Muscle of back (tissue), 3 donors: ENCODE measurements at regions not wholly inside any gene's neighbourhood (a gene's known extent, or its start where the extent isn't known, plus 50 kb on each side); places are given as distances from the start of the nearest gene placed in this dataset.
"Not testable (repeated sequence)": the region's sequence is repeated elsewhere in the genome, so short reads cannot be mapped to it uniquely, and the experiment has no call there.

Experiments
- DNase-seq, 3 donors: peaks; one replicate each; pipeline versions ENCODE4 v3.0.0 to v3.0.0-alpha.2; 2013

GRCh38 chr5:98546924-98547323 lies 226.5 kb upstream of the RGMB start:
- DNase-seq: not testable (repeated sequence)

DNA sequence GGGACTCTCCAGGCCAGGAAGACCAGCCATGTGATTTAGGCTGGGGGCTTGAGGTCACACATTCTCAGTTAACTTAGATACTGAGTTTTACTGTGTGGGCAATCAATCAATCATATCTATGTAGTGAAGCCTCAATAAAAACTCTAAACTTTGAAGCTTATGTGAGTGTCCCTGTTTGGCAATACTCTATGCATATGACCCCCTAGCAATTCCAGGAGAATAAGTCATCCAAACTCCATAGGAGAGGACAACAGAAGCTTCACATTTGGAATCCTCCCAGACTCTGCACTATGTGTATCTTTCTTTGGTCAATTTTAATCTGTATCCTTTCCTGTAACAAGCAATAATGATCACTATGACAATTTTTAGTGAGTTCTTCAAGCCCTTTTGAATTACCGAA lies 216.8 kb upstream of the RGMB start:
- DNase-seq: no peak

- no peak for DNase-seq
These were observed 215.5 kb upstream of the RGMB start for GRCh38 chr5:98557916-98558315.

GRCh38 chr5:98563885-98564653 lies 209.4 kb upstream of the RGMB start:
- no peak for DNase-seq

GRCh38 chr5:98564836-98565235 lies 208.6 kb upstream of the RGMB start:
- no peak for DNase-seq

GRCh38 chr5:98568336-98568735 lies 205.1 kb upstream of the RGMB start:
- DNase-seq: no peak

DNA sequence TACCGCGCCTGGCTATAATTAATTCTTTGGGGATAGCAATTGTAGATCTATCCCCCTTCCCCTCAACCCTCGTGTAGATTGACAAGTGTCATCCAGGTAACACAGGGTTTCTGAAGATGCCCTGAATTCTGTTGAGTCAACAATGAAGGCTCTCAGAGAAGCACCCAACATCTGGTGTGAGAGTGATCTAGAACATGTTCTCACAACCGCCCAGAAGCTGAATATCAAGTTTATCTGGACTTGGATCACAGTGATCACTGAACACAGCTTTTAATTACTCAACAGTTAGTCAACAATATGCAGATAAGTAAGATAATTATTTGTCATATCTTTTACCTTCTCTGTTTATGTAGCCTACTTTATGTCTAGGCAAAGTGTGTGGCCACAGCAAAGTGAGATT lies 204.2 kb upstream of the RGMB start:
- DNase-seq: no peak

DNA sequence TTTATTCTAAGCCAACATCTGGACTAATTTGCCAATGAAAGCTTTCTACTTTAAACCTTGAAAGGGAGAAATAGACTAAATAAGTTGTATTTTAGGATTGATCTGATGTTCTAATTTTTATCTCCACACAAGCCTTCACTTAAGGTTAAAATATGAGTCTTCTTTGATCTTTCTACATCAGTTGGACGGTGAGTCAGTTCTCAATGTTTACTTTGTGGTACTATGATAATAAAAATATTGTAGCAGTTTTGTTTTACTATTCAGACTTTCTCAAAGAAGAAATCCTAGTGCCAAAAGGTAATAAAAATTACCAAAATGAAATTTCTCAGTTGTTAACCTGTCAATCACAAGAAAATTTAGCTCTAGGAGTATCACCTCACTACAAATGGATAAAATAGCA lies 203.5 kb upstream of the RGMB start:
- no peak for DNase-seq

DNA sequence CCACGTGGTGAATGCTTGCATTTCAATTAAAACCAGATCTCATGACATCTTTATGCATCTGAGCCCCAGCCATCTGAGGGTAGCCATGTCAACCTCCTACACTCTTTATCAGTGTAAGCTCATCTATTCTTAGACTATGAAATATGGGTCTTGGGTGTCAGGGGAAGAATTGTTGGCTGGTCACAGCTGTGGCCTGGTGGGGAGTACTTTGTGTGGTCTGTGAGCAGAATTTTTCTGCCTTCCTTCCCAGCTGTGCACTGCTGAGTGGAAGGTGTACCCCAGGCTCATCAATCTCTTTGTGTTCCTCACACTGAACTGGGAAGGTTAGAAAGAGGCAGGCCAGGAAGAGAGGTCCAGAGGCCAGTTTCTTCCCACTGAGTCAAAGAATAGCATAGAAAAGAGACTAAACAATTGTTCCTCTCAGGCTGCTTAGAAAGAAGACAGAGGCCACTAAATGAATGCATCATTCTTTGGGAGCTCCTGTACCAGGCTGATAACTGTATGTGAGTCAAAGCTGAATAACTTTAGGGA lies 202.7 kb upstream of the RGMB start:
- DNase-seq: peak in 1 of 3 donors; percentile 29

DNA sequence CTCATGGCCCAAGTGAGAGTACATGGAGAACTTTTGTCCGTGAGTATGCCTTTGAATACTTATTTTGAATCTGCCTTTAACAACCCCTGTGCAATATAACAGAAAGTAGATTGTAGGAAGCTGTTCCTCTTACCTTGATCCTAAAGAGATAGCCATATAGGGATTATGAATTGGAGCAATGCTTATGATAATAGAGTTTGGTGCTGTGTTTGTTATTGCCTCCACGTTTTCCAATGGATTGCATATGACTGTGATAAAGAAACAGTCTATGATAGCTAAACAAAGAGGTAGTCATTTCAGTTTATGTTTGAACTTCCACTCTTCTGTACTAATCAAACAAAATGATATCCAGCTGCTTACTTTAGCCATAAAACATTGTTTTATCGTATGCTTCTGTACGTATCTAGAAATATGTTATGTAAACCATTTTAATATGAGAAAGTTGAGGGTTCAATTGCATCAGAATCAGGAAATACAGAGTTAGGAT lies 199.6 kb upstream of the RGMB start:
- no peak for DNase-seq

DNA sequence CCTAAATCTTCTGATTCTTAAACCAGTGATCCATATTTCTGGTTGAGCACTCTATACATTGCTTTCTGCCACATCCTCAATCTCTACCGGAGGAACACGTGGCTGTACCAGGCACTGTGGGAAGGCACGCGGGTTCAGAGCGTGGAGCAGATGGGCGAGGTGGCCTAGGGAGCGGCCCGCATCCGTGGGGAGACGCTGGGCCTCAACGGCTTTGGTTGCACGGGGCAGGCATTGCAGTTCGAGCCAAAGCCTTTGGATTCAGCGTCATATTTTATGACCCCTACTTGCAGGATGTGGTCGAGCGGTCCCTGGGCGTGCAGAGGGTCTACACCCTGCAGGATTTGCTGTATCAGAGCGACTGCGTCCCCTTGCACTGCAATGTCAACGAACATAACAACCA lies 197.2 kb upstream of the RGMB start:
- DNase-seq: no peak

DNA sequence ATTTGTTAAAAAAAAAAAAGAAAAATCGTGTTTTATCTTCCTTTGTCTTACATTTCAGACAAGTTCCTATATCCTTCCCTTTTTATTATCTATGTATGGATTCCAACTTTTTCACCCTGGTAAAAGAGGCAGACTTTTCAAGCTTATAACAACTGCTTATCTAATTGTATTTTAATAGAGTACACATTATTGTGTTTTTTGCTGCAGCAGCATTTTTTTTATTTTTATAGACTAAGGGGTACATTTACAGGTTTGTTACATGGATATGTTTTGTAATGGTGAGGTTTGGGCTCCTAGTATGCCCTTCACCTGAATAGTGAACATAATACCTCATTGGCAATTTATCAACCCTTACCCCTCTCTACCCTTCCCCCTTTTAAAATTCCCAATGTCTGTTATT lies 195.0 kb upstream of the RGMB start:
- DNase-seq: no peak

GRCh38 chr5:98581112-98581997 lies 192.1 kb upstream of the RGMB start:
- DNase-seq: no peak

GRCh38 chr5:98583586-98583985 lies 189.9 kb upstream of the RGMB start:
- DNase-seq: no peak

GRCh38 chr5:98585661-98586310 lies 187.7 kb upstream of the RGMB start:
- DNase-seq: no peak

DNA sequence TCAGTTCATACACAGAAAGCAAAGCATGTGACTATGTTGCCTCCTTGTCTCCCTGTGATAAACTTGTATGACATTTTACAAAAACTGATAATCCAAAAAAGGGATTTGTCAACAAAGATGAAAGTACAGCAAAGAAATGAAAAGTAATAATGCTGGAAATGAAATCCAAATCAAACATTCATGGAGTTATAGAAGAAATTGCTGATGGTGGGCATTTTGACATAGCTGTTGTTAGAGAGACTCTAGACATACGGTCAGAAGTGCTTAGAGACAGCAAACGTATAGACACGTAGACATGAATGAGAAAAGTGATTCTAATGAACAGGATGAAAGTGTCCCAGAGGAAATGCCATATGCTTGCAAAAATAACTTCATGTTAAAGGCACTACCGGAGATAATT lies 186.9 kb upstream of the RGMB start:
- DNase-seq: no peak

- no peak for DNase-seq
These were observed 186.3 kb upstream of the RGMB start for GRCh38 chr5:98587166-98587565.

GRCh38 chr5:98588215-98588614 lies 185.2 kb upstream of the RGMB start:
- DNase-seq: no peak

DNA sequence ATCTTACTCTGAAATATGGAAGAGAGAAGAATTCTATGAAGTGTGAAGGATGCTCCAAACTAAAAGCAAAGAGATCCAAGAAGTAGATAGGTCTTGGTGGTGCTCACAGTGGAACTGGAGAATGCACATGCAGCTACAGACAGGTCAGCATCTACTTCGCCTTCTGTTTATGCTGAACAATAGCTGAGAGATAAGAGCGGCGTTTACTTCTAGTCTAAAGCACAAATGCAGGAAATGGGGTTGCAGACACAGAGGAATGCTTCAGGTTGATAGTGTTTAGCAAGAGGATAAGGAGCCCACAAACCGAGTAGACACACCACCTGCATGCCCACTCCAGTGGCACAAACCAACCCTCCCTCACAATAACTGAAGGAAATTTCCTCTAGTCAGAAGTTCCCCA lies 180.0 kb upstream of the RGMB start:
- no peak for DNase-seq

DNA sequence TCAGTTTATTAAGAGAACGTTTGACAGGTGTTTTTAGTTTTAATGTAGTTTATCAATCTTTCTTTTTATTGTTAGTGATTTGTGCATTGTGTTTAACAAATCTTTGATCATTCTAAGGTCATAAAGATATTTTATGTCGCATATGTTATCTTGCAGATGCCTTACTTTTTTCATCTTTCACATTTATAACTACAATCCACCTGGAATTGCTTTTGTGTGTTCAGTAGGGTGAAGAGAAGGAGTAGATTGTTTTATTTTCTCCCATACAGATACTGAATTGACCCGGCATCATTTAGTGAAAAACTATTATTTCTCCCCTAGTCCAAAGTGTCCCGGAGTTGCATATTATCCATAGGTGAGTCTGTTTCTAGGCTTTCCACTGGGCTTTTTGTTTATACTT lies 179.4 kb upstream of the RGMB start:
- DNase-seq: no peak

DNA sequence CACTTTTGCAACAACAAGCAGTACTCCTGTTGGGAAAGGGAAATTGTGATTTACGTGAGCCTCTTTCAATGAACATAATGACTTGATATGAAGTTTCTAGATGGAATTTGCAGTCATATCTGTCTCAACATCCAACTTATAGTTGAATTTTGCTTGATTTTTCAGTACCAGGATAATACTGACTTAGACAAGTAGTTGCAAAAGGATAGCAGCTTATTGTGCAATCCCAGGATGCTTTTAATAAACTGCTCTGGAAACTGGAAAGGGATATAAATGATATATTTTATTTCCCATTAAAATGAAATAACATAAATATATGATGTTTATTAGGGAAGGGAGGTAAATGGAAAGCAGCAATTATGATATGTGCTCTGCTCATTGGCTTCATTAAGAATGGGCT lies 174.4 kb upstream of the RGMB start:
- no peak for DNase-seq

DNA sequence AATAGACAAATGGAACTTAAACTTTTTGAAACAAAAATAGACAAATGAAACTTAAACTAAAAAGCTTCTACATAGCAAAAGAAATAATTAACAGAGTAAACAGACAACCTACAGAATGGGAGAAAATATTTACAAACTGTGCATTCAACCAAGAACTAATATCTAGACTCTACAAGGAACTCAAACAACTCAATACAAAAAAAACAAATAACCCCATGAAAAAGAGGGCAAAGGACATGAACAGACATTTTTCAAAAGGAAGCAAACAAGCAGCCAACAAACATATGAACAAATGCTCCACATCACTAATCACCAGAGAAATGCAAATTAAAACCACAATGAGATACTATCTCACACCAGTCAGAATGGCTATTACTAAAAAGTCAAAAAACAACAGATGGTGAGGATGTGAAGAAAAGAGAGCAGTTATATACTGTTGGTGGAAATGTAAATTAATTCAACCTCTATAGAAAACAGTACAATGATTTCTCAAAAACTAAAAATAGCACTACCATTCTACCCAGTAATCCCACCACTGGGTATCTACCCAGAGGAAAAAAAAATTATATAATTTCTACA lies 170.8 kb upstream of the RGMB start:
- DNase-seq: no peak
